Left kidney (tissue), 1 donor: ENCODE measurements at regions not wholly inside any gene's neighbourhood (a gene's known extent, or its start where the extent isn't known, plus 50 kb on each side); places are given as distances from the start of the nearest gene placed in this dataset.

Experiments
- DNase-seq: peaks from one replicate; pipeline ENCODE4 v3.0.0-alpha.2; 2013

DNA sequence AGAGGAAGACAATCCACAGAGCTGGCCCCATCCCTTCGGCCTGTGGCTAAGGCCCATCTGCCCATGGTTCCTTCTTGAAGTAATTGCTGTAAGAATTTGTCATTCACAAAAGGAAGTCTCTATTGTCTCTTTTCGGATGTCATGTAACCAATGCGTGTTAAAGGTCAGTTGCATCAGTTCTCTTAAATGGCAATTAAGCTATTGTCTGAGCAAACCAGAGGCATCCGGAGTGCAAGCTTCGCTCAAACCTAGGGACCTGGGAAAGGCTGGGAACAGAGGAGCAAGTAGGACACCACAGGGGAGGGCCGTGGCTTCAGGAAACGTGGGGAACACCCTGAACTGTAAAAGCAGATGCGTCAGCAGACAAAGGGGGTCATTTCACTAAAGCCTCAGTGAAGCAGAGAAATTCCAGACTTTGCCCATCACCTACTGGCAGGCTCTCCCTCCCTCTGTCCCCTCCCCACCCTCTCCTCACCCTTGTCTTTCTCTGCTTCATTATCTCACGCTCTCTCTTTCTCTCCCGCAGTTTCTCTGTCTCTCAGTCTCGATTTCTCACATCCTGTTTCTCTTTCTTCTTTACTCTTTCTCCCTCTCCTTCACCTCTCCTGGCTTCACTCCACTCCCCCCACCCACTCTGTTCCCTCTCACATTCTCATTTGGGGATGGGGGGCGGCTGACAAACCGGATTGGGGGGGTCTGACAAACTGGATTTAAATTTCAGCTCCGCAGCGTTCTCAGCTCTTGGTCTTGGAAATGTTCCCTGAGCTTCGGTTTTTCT is 204.6 kb upstream of the TNP1 start:
- no peak for DNase-seq

DNA sequence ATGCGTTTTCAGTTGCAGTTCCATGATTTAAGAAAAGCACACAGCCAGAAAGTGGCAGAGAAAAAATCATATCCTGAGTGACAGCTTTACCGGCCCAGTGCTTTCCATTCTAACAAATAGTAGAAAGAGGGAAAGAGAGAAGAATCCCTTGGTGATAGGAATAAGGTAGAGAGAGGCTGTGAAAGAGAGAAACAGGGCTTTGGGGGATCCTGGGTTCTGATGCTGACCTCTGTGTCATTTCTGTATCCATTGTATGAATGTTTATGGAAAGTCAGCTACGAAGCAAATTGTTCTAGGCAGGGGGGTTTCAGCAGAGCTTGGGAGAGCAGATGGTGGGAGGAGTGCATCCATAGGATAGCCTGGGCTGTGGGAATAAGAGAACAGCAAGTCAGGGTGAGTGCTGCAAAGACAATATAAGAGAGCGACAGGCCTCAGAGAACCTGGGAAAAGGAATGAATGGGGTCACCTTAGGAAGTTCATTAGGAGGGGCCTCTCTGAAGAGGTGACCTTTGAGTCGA is 203.4 kb upstream of the TNP1 start:
- no peak for DNase-seq

DNA sequence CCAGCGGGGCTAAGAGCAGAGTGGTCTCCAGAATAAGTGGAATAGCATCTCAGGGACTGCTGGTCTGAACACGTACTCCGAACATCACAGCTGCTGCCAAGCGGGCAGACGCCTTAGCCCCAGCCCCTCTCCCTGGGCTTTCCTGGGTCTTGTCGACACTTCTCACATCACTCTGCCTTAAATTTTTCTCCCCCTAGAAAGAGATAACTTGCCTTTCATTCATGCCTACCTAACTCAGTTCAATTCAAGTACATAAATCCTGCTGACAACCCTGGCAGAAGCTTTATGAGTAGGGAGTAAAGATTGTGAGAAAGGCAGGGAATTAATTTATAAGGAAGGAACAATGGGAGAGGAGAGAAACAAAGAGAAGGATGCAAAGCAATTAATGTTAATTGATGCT is 202.9 kb upstream of the TNP1 start:
- DNase-seq, result no peak

DNA sequence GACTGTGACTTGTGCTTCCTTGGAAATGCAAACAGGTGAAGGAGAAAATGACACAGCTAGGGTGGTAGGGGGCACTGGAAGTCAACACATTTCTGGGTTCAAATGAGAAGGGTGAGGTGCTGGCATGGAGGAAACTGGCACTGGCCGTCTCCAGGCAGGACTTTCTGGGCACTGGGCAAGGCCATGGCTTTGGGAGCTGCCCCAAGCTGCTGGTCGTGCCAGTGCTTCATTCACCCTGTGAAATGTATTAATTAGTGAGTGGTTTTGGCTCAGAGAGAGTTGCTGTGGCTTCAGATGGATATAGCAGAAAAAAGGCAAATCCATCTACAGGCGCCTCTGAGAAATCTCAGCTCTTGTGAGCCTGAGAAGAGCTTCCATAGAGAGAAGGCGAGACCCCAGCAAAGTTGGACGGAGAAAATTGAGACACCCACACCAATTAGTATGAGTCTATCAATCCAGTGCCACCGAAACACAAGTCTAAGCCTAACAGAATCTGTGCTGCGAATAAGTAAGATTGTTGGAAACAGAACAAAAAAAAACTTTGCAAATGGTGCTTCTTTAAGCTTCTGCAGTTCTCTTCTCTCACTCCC is 202.1 kb upstream of the TNP1 start:
- DNase-seq, result no peak

DNA sequence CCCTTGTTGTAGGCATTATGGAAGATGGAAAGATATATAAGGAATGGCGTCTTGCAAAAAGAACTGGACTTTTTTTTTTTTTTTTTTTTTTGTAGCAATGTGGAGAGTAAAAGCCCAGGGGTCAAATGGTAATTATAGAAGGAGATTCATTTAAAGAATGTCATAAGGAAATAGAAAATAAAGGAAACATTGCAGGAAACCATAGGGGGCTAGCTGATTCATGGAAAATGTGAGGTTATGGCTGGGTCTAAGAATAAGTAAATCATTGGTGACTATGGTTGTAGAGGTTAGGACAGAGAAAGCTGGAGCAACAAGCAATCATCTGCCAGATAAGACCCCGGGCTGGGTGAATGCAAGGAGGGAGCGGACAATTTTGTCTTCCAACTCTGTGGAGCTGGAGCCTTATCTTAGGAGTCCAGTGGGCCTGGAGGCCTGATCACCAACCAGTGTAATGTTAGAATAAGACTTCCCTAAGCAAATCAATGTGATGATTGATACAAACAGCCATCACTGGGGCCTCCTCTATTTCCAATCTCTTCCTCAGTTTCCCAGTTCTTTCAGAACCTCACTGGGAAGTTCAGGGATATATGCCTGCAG is 201.2 kb upstream of the TNP1 start:
- DNase-seq, result no peak

DNA sequence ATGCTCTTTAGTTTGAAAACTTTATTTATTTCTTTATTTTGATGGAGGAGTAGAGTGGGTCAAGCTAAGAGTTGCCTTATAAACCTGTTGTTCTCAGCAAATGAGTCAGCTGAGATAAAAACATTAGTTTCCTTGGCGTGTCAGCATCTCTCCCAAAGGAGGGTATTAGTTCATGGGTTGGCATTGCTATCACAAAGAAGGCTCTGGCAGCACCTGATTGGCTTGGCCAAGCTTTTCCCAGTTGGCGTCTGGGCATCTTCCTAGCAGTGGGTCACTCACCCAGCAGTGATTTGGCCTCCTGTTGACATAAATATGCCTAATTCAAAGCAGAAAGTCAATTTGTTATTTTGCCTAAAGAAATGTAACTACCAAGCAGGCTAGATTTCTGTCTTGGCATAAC is 200.7 kb upstream of the TNP1 start:
- no peak for DNase-seq

DNA sequence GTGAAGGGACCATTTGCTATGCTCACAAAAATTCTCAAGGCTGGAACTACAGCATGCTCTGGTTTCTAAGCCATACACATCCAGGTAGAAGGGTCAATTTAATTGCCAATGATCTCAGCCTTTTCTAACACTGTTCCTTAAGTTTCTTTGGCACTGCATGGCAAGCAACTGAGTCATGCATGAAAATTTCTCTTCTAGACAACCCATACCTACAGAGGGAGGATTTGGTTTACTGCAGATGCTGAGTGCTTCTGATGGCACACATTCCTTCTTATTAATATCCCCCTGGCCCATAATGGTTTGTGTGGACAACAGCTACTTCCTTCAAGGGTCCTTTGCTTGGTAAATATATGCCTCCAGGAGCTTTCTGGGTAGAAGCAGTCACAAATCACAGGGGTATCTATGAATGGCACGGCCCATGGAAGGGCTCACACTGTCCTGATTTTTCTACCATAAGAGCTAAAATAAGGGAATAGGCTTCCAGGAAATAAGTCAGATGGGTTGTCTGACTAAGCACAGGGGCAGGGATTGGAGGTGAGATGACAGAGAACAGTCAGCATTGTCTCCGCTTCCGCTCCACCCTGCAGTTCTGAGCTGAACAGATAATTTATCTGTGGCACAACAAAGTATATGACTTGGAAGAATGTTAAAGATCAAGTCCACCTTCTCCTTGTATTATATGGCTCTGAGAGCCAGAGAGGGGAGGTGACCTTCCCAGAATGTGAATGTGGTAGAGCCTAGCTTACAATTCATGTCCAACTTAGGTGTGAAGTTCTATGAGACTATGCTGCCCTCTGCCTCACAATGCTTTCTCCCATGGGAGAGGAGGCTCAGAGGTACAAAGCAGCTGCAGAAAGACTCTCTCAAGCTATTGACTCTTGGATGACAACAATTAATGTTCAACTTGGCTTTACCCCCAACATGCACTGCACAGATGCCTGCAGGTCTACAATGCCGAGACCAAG is 199.2 kb upstream of the TNP1 start:
- no peak for DNase-seq

DNA sequence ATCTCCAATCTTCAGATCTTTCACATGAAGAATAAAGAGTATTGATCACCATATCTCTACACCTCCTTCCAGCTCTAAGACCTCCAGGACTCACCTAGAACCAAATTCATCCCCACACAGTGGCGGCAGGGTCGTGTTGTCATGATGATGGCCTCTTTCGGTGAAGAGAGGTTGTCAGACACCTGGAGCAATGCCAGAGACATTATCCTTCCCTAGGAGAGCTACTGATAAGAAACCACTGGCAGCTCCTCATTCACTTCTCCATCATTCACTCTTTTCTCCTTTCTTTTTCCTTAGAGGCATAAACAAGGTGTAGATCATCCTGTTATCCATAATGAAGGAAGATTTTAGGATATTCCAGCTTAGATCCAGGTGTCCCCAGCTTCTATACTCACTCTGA is 197.9 kb upstream of the TNP1 start:
- no peak for DNase-seq

DNA sequence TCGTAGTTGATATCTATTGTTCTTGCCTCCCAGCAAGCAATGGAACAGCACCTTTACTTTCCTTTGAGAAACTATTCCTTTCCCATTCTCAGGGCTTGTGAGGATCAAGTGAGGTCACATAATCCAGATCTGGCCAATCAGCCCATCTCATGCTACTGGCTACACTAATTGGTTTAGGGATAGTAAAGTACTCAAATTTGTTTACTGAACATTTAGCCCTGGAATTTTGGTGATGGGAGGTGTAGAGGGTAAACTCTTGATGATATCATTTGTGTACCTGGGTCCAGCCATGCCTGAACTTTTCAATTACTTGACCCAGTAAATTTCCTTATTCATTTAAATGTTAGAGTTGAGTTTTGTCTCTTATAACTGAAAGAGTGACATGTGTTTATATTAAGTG is 195.8 kb upstream of the TNP1 start:
- DNase-seq, result no peak

DNA sequence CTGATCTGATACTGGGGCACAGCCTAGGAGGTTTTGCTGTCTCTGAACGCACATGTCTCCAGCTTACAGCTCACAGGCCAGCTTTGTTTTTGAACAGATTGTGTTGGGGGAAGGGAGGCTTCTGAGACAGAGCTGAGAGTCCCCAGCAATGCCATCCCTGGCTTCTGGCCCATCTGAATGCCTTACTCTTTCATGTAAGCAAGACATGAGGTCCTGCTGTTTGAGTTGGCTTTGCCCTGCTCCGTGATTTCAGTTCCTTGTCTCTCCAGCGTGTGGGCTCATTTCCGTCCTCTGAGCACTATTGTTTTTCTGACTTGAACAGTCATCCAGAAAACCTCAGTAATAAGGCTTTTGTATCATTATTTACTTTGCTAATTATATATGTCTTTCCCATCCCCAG is 194.9 kb upstream of the TNP1 start:
- no peak for DNase-seq

DNA sequence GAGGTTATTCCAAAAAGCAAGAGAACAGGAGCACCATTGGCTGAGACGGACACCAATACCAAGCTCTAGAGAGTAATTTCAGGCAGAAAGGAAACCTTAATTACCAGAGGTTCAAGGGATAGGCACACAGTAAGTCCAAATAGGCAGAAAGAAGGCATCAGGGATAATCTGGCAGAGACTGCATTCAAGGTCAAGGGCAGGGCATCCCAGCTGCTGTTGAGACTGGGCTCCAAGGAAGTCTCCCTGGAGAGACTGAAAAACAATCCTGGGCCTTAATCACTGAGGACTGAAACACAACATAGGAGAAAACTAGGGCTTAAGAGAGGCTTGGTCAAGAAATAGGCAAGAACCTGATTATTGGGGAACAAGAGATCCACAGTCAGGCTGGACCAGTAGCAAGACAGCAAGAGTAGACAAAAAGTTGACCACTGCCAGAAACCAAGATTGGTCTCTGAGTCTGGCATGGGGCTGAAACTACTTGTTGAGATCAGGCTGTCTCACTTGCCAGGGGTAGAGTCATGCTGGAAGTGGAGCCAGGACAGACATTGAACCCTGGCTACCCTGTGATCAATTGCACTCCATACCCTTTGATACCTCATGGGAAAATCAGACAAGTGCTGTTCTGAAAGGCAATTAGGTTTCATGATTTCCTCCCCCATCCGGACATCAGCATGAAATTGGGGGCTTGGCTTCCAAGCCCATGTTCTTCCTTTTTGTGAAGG is 193.2 kb upstream of the TNP1 start:
- DNase-seq, result no peak

DNA sequence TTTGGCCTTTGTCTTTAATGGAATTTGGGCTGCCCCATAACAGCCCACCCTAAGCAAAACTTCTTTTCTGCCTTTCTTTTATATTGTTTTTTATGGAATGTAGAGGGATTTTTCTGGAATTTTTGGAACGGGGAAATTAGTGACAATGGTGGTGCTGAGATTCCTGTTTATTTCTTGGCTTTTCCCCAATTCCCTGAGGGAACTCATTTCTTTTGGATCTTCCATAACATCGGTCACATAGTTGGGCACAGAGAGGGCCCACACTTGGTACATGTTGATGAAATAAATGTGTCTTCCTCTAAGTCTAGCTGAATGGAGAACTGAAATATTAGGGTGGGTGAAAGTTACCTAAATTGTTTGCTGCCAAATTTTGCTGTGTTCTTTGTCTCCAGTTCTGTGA is 191.6 kb upstream of the TNP1 start:
- DNase-seq, result no peak

DNA sequence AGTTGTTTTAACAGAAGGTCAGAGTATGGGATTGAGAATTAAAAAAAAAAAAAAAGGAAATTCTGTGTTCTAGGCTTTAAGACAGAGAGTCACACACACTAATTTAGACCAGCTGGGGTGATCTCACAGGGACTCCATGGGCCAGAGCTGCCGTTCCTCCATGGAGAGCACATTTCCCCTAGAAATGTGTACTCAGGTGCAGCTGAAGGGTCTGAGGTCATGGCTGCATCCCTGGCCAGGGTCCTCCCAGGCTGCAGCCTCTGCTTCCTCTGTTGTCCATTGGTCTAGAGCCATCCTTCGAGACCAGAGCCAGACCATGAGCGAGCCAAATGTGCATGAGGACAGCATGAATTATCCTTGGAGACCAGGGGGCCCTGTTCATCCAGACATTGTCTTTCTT is 190.1 kb upstream of the TNP1 start:
- no peak for DNase-seq

DNA sequence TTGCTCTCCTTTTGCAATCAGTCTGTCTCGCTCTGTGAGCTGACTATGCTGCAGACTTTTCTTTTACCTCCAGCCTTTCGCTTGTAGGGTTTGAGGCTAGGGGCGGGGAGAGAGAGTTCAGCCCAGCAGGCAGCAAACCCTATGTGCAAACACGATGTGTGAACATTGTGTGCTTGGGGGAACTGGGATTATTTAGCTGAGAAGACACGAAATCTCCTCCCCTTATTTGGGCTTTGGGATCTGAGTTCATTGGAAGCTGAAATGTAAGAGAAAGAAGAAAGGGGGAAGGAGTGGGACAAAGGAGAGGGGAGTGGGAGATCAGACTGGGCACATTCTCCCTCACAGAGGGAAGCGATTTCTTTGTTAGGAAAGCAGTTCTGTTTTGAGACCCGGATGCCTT is 189.6 kb upstream of the TNP1 start:
- DNase-seq, result no peak

DNA sequence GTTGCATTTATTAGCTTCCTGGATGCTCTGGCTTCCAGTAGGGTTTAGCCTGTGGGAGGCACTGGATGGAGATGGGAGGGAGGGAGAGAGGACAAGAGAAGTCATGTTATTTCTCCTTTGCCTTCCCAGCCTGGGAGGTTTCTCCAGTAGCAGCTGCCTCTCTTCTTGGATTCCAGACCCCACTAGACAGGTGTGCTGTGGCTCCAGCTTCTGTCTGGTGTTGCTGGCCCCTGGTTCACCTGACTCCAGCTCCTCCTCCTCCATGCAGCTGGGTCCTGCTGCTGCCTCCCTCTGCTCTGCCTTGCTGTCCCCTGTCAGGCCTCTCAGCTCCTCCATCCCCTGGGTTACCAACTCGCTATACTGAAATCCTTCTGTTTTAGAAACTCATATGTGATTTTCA is 188.9 kb upstream of the TNP1 start:
- no peak for DNase-seq

DNA sequence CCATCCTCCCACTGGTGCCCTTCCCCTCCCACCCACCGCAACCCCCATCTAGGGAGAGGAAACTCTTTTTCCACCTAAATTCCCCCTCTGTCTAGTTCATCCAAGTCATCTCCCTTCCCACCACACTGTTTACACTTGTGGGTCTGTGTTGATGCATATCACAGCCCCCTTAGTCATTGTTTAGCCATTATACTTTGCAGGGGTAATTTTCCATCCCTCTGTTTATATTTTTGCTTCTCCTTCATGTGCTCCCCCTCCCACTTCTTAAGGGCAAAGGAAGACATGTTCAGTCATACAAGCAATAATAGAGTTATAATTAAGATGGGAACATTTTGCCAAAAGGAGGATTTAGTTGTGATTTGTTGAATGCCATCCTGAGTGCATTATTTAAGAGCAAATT is 187.8 kb upstream of the TNP1 start:
- no peak for DNase-seq

DNA sequence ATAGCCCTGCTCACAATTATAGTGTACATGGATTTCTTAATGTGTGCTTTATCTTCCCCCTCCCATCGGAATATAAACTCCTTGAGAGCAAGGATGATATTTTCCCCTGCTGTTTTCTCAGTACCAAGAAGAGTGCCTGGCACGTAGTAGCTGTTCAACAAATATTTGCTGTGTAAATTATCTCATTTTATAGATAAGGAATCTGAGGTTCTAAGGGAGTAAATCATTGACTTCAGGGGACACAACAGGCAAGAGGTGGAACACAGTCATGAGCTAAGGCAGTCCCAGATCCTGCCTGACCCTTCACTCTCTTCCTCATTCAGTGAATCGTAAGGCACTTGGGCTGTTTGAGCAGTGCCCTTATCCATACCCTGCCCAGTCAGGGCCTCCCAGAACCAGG is 187.3 kb upstream of the TNP1 start:
- DNase-seq, result no peak

DNA sequence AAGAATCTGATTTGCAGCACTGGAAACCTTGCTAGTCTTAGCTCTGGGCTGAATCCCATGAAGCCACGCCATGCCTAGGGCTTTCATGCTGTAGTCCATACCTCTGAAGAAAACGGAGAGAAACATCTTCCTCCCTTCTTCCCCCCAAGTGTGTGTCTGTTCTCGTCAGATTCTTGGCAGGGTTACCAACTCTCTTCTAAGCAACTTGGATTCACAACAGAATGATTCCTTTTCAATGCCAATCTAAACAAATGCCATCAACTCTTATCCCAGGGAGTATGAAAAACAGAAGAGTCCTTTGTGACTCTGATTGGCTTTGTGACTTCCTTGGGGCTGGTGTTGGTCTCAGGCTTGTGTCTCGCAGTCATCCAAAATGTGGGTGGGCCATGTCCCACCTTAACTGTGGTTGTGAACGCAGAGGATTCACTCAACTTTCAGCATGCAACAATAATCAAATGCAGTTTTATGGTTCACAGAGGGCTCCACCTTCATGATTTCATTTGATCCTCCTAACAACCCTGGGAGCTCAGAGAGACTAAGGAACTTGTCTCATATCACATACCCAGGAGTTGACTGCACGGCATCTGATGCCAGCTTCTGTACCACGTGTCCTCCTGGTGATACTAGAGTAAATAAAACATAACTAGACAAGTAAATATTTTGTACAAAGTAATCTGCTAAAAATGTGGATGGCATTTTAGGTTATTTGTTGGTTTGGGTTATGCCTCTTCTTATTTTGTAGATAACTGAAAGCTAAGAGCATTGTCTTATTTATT is 186.0 kb upstream of the TNP1 start:
- no peak for DNase-seq

DNA sequence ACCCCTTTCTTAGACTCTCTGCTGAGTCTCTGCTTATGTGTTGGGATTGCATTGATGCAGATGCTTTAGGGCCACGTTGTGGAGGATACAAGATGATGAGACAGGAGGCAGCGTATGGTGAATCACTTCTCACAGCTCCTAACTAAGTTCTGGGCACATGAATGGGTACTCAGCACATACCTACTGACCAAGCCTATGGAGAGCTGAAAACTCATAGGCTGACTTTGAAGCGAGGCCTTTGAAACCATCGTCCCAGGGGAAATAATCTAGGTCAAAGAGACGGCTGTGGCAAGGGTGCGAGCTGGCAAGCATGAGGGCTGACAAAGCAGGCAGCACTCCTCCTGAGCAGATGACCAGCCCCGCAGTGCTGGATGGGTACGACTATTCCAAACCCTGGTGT is 180.2 kb upstream of the TNP1 start:
- no peak for DNase-seq

DNA sequence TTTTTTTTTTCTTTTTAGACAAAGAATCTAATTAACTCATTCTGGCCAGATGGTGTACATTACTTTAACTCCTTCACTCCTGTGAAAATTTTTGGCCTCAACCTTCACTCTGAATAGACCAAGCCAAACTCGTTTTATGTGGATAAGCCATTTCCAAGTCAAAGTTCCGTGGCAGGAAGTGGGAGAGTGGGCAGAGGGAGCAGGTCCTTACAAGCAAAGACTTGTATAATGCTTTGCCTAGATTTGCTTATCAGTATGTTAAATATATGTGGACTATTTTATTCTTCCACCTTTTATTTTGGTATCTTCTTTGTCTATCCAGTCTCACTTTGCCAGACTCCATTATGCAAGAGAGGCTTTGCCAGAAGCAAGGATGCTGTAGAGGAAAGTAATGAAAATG is 178.1 kb upstream of the TNP1 start:
- no peak for DNase-seq

DNA sequence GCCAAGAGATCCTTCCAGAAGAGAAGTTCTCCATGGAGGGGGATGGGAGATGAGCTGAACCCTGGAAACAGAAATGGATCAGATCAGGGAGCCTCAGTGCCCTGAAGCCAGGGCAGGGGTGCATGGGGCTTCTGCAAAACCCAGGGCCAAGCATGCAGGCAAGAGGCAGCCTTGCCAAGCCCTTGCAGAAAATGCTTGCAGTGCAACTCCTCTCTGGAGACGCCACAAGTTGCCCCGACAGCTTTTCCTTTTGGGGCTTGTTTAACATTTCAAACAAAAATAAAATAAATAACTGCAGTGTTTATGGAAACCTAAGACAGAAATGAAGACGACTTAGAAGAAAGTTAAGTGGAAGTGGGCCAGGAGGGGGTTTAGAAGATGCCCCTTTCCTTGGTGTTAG is 177.5 kb upstream of the TNP1 start:
- no peak for DNase-seq
